ENCODE measurements at regions not wholly inside any gene's neighbourhood (a gene's known extent, or its start where the extent isn't known, plus 50 kb on each side); places are given as distances from the start of the nearest gene placed in this dataset.
"Not testable (repeated sequence)": the region's sequence is repeated elsewhere in the genome, so short reads cannot be mapped to it uniquely, and the experiment has no call there.

GRCh38 chr12:83462419-83462818 lies 775.7 kb downstream of the TMTC2 start:
- no peak for TF ChIP-seq CTCF (IDR thresholded peaks at IDR 0.05; ENCODE audit: partially characterized antibody, unreplicated experiment)
- Mint-ChIP-seq H3K36me3 (ENCODE audit: unreplicated experiment) (no peaks in the 10 kb centered on the region), H3K27me3 (ENCODE audit: unreplicated experiment) (no peaks in the 10 kb centered on the region), H3K9me3 (ENCODE audit: unreplicated experiment) (no peaks in the 10 kb centered on the region), H3K4me1 (ENCODE audit: low read depth, unreplicated experiment) (no peaks in the 10 kb centered on the region), H3K27ac (ENCODE audit: unreplicated experiment) (no peak overlapping the region), H3K4me3 (ENCODE audit: unreplicated experiment) (no peak overlapping the region)
- DNase-seq, result no peak

GRCh38 chr12:83461336-83461935 lies 774.7 kb downstream of the TMTC2 start:
- no peak for TF ChIP-seq CTCF (IDR thresholded peaks at IDR 0.05; ENCODE audit: partially characterized antibody, unreplicated experiment)
- DNase-seq, result no peak
- H3K27ac Mint-ChIP-seq (ENCODE audit: unreplicated experiment), result no peak overlapping the region
- H3K36me3 Mint-ChIP-seq (ENCODE audit: unreplicated experiment), result no peaks in the 10 kb centered on the region
- H3K4me1 Mint-ChIP-seq (ENCODE audit: low read depth, unreplicated experiment), result no peaks in the 10 kb centered on the region
- H3K27me3 Mint-ChIP-seq (ENCODE audit: unreplicated experiment), result no peaks in the 10 kb centered on the region
- no peak overlapping the region for H3K4me3 Mint-ChIP-seq (ENCODE audit: unreplicated experiment)
- H3K9me3 Mint-ChIP-seq (ENCODE audit: unreplicated experiment), result no peaks in the 10 kb centered on the region

GRCh38 chr12:83451189-83451588 lies 764.5 kb downstream of the TMTC2 start:
- Mint-ChIP-seq H3K27ac (ENCODE audit: unreplicated experiment) (no peak overlapping the region), H3K27me3 (ENCODE audit: unreplicated experiment) (peaks cover 1% of the 10 kb centered on the region), H3K4me3 (ENCODE audit: unreplicated experiment) (no peak overlapping the region), H3K9me3 (ENCODE audit: unreplicated experiment) (peaks cover 1% of the 10 kb centered on the region), H3K36me3 (ENCODE audit: unreplicated experiment) (peaks cover 4% of the 10 kb centered on the region), H3K4me1 (ENCODE audit: low read depth, unreplicated experiment) (no peaks in the 10 kb centered on the region)
- DNase-seq, result no peak
- no peak for TF ChIP-seq CTCF (IDR thresholded peaks at IDR 0.05; ENCODE audit: partially characterized antibody, unreplicated experiment)

GRCh38 chr12:83434600-83434999 lies 747.9 kb downstream of the TMTC2 start:
- Mint-ChIP-seq H3K9me3 (ENCODE audit: unreplicated experiment) (peaks cover 5% of the 10 kb centered on the region), H3K27ac (ENCODE audit: unreplicated experiment) (no peak overlapping the region), H3K27me3 (ENCODE audit: unreplicated experiment) (no peaks in the 10 kb centered on the region), H3K4me1 (ENCODE audit: low read depth, unreplicated experiment) (no peaks in the 10 kb centered on the region), H3K4me3 (ENCODE audit: unreplicated experiment) (no peak overlapping the region), H3K36me3 (ENCODE audit: unreplicated experiment) (no peaks in the 10 kb centered on the region)
- DNase-seq, result no peak
- TF ChIP-seq CTCF (IDR thresholded peaks at IDR 0.05; ENCODE audit: partially characterized antibody, unreplicated experiment), result no peak

GRCh38 chr12:83432176-83432719 lies 745.5 kb downstream of the TMTC2 start:
- no peaks in the 10 kb centered on the region for H3K4me1 Mint-ChIP-seq (ENCODE audit: low read depth, unreplicated experiment)
- H3K9me3 Mint-ChIP-seq (ENCODE audit: unreplicated experiment), result peaks cover 6% of the 10 kb centered on the region
- TF ChIP-seq CTCF (IDR thresholded peaks at IDR 0.05; ENCODE audit: partially characterized antibody, unreplicated experiment), result no peak
- no peak for DNase-seq
- H3K27ac Mint-ChIP-seq (ENCODE audit: unreplicated experiment), result no peak overlapping the region
- no peak overlapping the region for H3K4me3 Mint-ChIP-seq (ENCODE audit: unreplicated experiment)
- no peaks in the 10 kb centered on the region for H3K27me3 Mint-ChIP-seq (ENCODE audit: unreplicated experiment)
- no peaks in the 10 kb centered on the region for H3K36me3 Mint-ChIP-seq (ENCODE audit: unreplicated experiment)

GRCh38 chr12:83427586-83428136 lies 741.0 kb downstream of the TMTC2 start:
- DNase-seq; H3K36me3 Mint-ChIP-seq (ENCODE audit: unreplicated experiment); H3K27me3 Mint-ChIP-seq (ENCODE audit: unreplicated experiment); H3K4me3 Mint-ChIP-seq (ENCODE audit: unreplicated experiment); H3K27ac Mint-ChIP-seq (ENCODE audit: unreplicated experiment); H3K4me1 Mint-ChIP-seq (ENCODE audit: low read depth, unreplicated experiment); H3K9me3 Mint-ChIP-seq (ENCODE audit: unreplicated experiment): not testable (repeated sequence)

Measured in glutamatergic neuron (in vitro differentiated cells).